Mesenchymal stem cell (in vitro differentiated cells and primary cell): ENCODE measurements at regions not wholly inside any gene's neighbourhood (a gene's known extent, or its start where the extent isn't known, plus 50 kb on each side); places are given as distances from the start of the nearest gene placed in this dataset.

ENCODE experiments used
- DNase-seq: peaks from one replicate; pipeline ENCODE4 v3.0.0-alpha.2; 2013
- H2AFZ ChIP-seq: one replicate; pipeline ENCODE4 v1.6.1; 2013; ENCODE audit warnings: low read depth, mild to moderate bottlenecking, control low read depth, inconsistent platforms, low read length, moderate library complexity
- H2AK5ac ChIP-seq: 2 replicates; pipeline ENCODE4 v1.6.1; 2013; ENCODE audit warnings: low read length, moderate library complexity, mild to moderate bottlenecking, inconsistent platforms; ENCODE audit not compliant: severe bottlenecking
- H2BK120ac ChIP-seq: one replicate; pipeline ENCODE4 v1.6.1; 2013; ENCODE audit warnings: low read depth, mild to moderate bottlenecking, inconsistent platforms, low read length, moderate library complexity
- H2BK12ac ChIP-seq, 2 experiments: one replicate each; pipeline ENCODE4 v1.6.1; 2013; ENCODE audit warnings: inconsistent platforms in 2 of 2, low read length in 2 of 2, mild to moderate bottlenecking in 2 of 2, moderate library complexity in 2 of 2, control low read depth in 1 of 2
- H2BK15ac ChIP-seq: one replicate; pipeline ENCODE4 v1.6.1; 2013; ENCODE audit warnings: mild to moderate bottlenecking, low read depth, inconsistent platforms; ENCODE audit not compliant: poor library complexity, severe bottlenecking
- H2BK5ac ChIP-seq: 2 replicates; pipeline ENCODE4 v1.6.1; 2013; ENCODE audit warnings: low read depth, mild to moderate bottlenecking, low read length, control low read depth, inconsistent platforms; ENCODE audit not compliant: poor library complexity, severe bottlenecking
- H3K14ac ChIP-seq, 2 experiments: one replicate each; pipeline ENCODE4 v1.6.1; 2013; ENCODE audit warnings: inconsistent platforms in 2 of 2, low read length in 2 of 2, control low read depth in 1 of 2, mild to moderate bottlenecking in 1 of 2, moderate library complexity in 1 of 2
- H3K18ac ChIP-seq, 2 experiments: one replicate each; pipeline ENCODE4 v1.6.1; 2013; ENCODE audit warnings: inconsistent platforms in 2 of 2, low read length in 2 of 2, control low read depth in 1 of 2, low read depth in 1 of 2, mild to moderate bottlenecking in 1 of 2
- H3K23ac ChIP-seq, 2 experiments: one replicate each; pipeline ENCODE4 v1.6.1; 2013; ENCODE audit warnings: inconsistent platforms in 2 of 2, low read length in 2 of 2, mild to moderate bottlenecking in 2 of 2, moderate library complexity in 2 of 2, control low read depth in 1 of 2
- H3K27ac ChIP-seq: 2 replicates; pipeline ENCODE4 v1.5.1; 2013; ENCODE audit warnings: mild to moderate bottlenecking, moderate library complexity, low read length, control low read depth, inconsistent platforms; ENCODE audit not compliant: poor library complexity, severe bottlenecking
- H3K27me3 ChIP-seq, 2 experiments: 2 replicates each; pipeline versions ENCODE4 v1.6.1 to v1.7.0; 2013; ENCODE audit warnings: low read length in 2 of 2, mild to moderate bottlenecking in 2 of 2, moderate library complexity in 2 of 2, control low read depth in 1 of 2, inconsistent platforms in 1 of 2; ENCODE audit not compliant: control insufficient read depth in 1 of 2, insufficient read depth in 1 of 2
- H3K36me3 ChIP-seq, 2 experiments: 2 replicates each; pipeline versions ENCODE4 v1.6.1 to v1.7.0; 2013; ENCODE audit warnings: low read length in 2 of 2, control low read depth in 1 of 2, inconsistent platforms in 1 of 2, low read depth in 1 of 2, mild to moderate bottlenecking in 1 of 2; ENCODE audit not compliant: insufficient read depth in 2 of 2, control insufficient read depth in 1 of 2
- H3K4ac ChIP-seq, 2 experiments: one replicate each; pipeline ENCODE4 v1.6.1; 2013; ENCODE audit warnings: inconsistent platforms in 2 of 2, low read length in 2 of 2, mild to moderate bottlenecking in 2 of 2, moderate library complexity in 2 of 2, control low read depth in 1 of 2, low read depth in 1 of 2
- H3K4me1 ChIP-seq: 2 replicates; pipeline ENCODE4 v1.6.1; 2013; ENCODE audit warnings: low read depth, low read length, control low read depth; ENCODE audit not compliant: control insufficient read depth, insufficient read depth
- H3K4me2 ChIP-seq: 2 replicates; pipeline ENCODE4 v1.6.1; 2013; ENCODE audit warnings: low read length, mild to moderate bottlenecking, inconsistent platforms; ENCODE audit not compliant: poor library complexity, severe bottlenecking
- H3K4me3 ChIP-seq, 2 experiments: 2 replicates each; pipeline versions ENCODE4 v1.5.1 to v1.7.0; 2013; ENCODE audit warnings: low read length in 2 of 2, mild to moderate bottlenecking in 2 of 2, control low read depth in 1 of 2, low read depth in 1 of 2; ENCODE audit not compliant: insufficient read depth in 1 of 2
- H3K79me1 ChIP-seq: replicated peaks from 2 replicates; pipeline ENCODE4 v1.6.1; 2013; ENCODE audit warnings: mild to moderate bottlenecking, control low read depth, low read length, inconsistent platforms; ENCODE audit not compliant: poor library complexity, severe bottlenecking
- H3K9ac ChIP-seq: 2 replicates; pipeline ENCODE4 v1.7.0; 2013; ENCODE audit warnings: mild to moderate bottlenecking, low read length, moderate library complexity
- H3K9me3 ChIP-seq: 2 replicates; pipeline ENCODE4 v1.7.0; 2013; ENCODE audit warnings: mild to moderate bottlenecking, low read length; ENCODE audit not compliant: control insufficient read depth
- H4K8ac ChIP-seq: one replicate; pipeline ENCODE4 v1.6.1; 2013; ENCODE audit warnings: inconsistent platforms, mild to moderate bottlenecking, low read length, moderate library complexity
- H4K91ac ChIP-seq: one replicate; pipeline ENCODE4 v1.6.1; 2013; ENCODE audit warnings: mild to moderate bottlenecking, low read length, inconsistent platforms
- WGBS: methylation state at CpG from one replicate; pipeline ENCODE4 v1.1.7; 2013; ENCODE audit warnings: mixed read lengths; 5-methylcytosine and 5-hydroxymethylcytosine counted together

DNA sequence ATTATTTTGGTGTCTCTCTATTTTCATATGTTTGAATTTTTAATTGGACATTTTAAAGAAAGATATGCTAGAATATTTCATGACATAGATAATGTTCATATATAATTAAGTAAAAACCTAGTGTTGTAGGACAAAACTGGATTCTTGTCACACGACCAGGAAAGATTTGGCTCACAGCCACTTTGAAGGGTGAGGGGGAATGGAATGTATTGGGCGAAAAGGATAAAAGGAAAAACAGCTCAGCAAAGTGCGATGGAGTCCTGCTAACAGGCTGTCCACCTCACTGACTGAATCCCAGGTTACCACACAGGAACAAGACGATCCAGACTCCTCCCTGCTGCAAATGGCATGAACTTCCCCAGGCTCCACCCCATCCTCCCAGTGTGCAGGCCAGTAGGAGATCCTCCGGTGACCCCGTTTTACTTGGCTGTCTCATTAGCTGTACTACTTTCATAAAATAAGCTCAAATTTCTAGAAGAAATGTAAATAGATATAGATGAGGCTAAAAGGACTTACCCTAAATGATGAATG lies 186.2 kb downstream of the CD47 start:
- Histone ChIP-seq H3K4me1 (peaks cover 2% of the 10 kb centered on the region), H3K9me3 (no peaks in the 10 kb centered on the region), H3K18ac (no peak overlapping the region), H3K27ac (no peak overlapping the region), H4K8ac (no peak overlapping the region), H2AK5ac (no peak overlapping the region), H3K27me3 (no peaks in the 10 kb centered on the region), H4K91ac (no peak overlapping the region), H2BK15ac (no peak overlapping the region), H3K36me3 (no peaks in the 10 kb centered on the region), H2BK5ac (no peak overlapping the region), H2AFZ (no peak overlapping the region), H2BK12ac (no peak overlapping the region), H3K79me1 (no peaks in the 10 kb centered on the region), H3K4me2 (no peak overlapping the region), H3K23ac (no peak overlapping the region), H3K14ac (no peak overlapping the region), H3K4me3 (no peak overlapping the region), H3K9ac (no peak overlapping the region), H2BK120ac (no peak overlapping the region), H3K4ac (no peak overlapping the region)
- 98% methylated on average over 4 of the region's 6 CpGs for WGBS
- DNase-seq: no peak

DNA sequence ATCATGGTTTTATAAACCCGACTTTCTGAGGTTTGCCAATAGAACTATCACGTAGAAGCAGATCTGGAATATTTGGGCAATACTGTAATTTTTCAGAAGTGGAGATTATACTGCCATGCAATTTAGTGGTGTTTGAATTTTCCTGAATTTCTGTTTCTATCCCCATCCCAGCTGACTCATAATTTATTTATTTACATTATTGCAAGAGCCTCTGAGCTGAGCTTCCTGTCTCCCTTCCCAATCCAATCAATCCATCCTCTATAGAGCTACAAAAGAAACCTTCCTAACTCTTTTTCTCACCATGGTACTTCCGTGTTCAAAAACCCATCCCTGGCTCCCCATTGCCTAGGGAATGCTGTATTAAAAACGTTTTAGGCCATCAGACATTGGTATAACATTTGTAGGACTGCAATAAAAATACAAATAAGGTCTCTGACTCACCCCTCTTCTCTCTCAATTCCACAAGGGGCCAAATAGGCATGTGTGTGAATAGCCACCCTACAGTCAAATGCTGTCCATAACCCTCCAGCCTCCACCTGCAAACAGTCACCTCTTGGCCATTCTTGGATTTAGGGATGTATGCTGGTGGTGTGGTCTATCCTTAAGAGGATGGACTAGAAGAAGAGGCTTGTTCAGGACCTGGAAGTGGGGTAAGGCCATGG lies 190.7 kb downstream of the CD47 start:
- no peak overlapping the region for H3K4me2 ChIP-seq
- H2AFZ ChIP-seq: no peak overlapping the region
- H3K9me3 ChIP-seq: no peaks in the 10 kb centered on the region
- H2BK15ac ChIP-seq: no peak overlapping the region
- no peak overlapping the region for H4K91ac ChIP-seq
- 56% methylated on average over 3 of the region's 4 CpGs for WGBS
- no peak overlapping the region for H4K8ac ChIP-seq
- no peak overlapping the region for H2BK5ac ChIP-seq
- peak; percentile 49 for DNase-seq
- no peak overlapping the region for H2BK12ac ChIP-seq
- no peak overlapping the region for H3K14ac ChIP-seq
- no peak overlapping the region for H3K4ac ChIP-seq
- H3K4me1 ChIP-seq: peaks cover 4% of the 10 kb centered on the region
- H2BK120ac ChIP-seq: no peak overlapping the region
- H3K36me3 ChIP-seq: no peaks in the 10 kb centered on the region
- no peak overlapping the region for H3K23ac ChIP-seq
- no peak overlapping the region for H3K9ac ChIP-seq
- H3K27me3 ChIP-seq: peaks cover 4 to 15% of the 10 kb centered on the region in 2 experiments
- H3K79me1 ChIP-seq: no peaks in the 10 kb centered on the region
- no peak overlapping the region for H3K4me3 ChIP-seq
- H3K18ac ChIP-seq: no peak overlapping the region
- H2AK5ac ChIP-seq: no peak overlapping the region
- no peak overlapping the region for H3K27ac ChIP-seq

DNA sequence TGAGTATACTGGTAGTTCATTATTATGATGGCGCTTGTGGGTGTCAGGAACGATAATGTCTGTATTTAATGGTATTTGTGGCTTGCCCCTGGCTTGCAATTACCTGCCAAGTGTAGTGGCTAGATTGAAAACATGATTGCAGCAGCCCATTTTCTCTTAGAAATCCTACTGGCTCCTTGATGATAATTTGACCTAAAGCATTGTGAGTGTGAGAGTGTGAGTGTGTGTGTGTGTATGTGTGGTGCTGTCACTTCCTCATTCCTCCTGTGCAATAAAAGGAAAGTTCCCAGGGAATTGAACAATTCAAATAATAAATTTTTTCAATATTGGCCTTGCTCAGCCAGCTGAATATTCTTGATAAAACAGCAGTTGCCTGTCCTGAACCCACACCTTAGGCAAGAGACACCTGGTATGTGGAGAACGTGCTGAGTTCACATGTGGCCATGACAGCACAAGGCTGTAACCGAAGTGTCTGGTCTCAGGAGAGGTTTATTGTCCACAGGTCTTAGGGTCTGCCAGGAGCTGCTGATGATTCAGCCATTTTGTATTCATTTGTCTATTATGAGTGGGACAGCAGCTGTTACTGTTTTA lies 193.3 kb downstream of the CD47 start:
- no peak overlapping the region for H3K23ac ChIP-seq
- no peaks in the 10 kb centered on the region for H3K79me1 ChIP-seq
- H3K36me3 ChIP-seq: no peaks in the 10 kb centered on the region
- H3K14ac ChIP-seq: no peak overlapping the region
- DNase-seq: no peak
- WGBS: 96% methylated on average over 4 of the region's 4 CpGs
- H2AFZ ChIP-seq: no peak overlapping the region
- H4K91ac ChIP-seq: no peak overlapping the region
- H2BK15ac ChIP-seq: no peak overlapping the region
- no peak overlapping the region for H2AK5ac ChIP-seq
- H3K18ac ChIP-seq: no peak overlapping the region
- no peak overlapping the region for H4K8ac ChIP-seq
- no peak overlapping the region for H3K4ac ChIP-seq
- no peak overlapping the region for H2BK5ac ChIP-seq
- no peak overlapping the region for H2BK120ac ChIP-seq
- H2BK12ac ChIP-seq: no peak overlapping the region
- H3K4me3 ChIP-seq: no peak overlapping the region
- peaks cover 1% of the 10 kb centered on the region for H3K4me1 ChIP-seq
- no peak overlapping the region for H3K4me2 ChIP-seq
- peaks cover 14 to 38% of the 10 kb centered on the region in 2 experiments for H3K27me3 ChIP-seq
- no peaks in the 10 kb centered on the region for H3K9me3 ChIP-seq
- H3K27ac ChIP-seq: no peak overlapping the region
- H3K9ac ChIP-seq: no peak overlapping the region

GRCh38 chr3:107894998-107895397 lies 195.8 kb downstream of the CD47 start:
- Histone ChIP-seq H3K9me3 (no peaks in the 10 kb centered on the region), H3K14ac (no peak overlapping the region), H2BK120ac (no peak overlapping the region), H2AK5ac (no peak overlapping the region), H3K36me3 (no peaks in the 10 kb centered on the region), H2BK15ac (no peak overlapping the region), H3K4me3 (no peak overlapping the region), H2BK5ac (no peak overlapping the region), H3K27me3 (peaks cover 14 to 45% of the 10 kb centered on the region in 2 experiments), H3K4me2 (no peak overlapping the region), H3K18ac (no peak overlapping the region), H4K8ac (no peak overlapping the region), H2BK12ac (no peak overlapping the region), H4K91ac (no peak overlapping the region), H3K4ac (no peak overlapping the region), H3K79me1 (no peaks in the 10 kb centered on the region), H3K27ac (no peak overlapping the region), H3K4me1 (peaks cover 1% of the 10 kb centered on the region), H3K23ac (no peak overlapping the region), H2AFZ (no peak overlapping the region), H3K9ac (no peak overlapping the region)
- 83% methylated on average over 4 of the region's 4 CpGs for WGBS
- DNase-seq: no peak
